HAP-1 (cell line): ENCODE measurements at regions not wholly inside any gene's neighbourhood (a gene's known extent, or its start where the extent isn't known, plus 50 kb on each side); places are given as distances from the start of the nearest gene placed in this dataset.

Experiments used
- DNase-seq, 2 experiments: peaks; one replicate each; pipeline ENCODE4 v3.0.0-alpha.2; 2016 to 2020; ENCODE audit warnings: low spot score in 2 of 2
- H3K27me3 ChIP-seq: fragments of 250-450 bp; sonication (Bioruptor Pico); 2 replicates; pipeline ENCODE4 v1.5.1; 2020; ENCODE audit warnings: low read depth, mild to moderate bottlenecking, moderate library complexity
- H3K36me3 ChIP-seq: fragments of 250-450 bp; sonication (Bioruptor Pico); replicated peaks from 2 replicates; pipeline ENCODE4 v1.5.1; 2020; ENCODE audit warnings: mild to moderate bottlenecking
- H3K4me1 ChIP-seq: fragments of 250-450 bp; sonication (Bioruptor Pico); 2 replicates; pipeline ENCODE4 v1.5.1; 2020; ENCODE audit warnings: mild to moderate bottlenecking
- H3K4me3 ChIP-seq: fragments of 250-450 bp; sonication (Bioruptor Pico); 2 replicates; pipeline ENCODE4 v1.5.1; 2020; ENCODE audit warnings: mild to moderate bottlenecking, moderate library complexity
- H3K9me3 ChIP-seq: fragments of 250-450 bp; sonication (Bioruptor Pico); 2 replicates; pipeline ENCODE4 v1.5.1; 2020; ENCODE audit warnings: mild to moderate bottlenecking, moderate library complexity
- in situ Hi-C: fragments of 300-500 bp; cut with MboI; formaldehyde crosslinking; loops from 3 replicates; pipeline ENCODE4 v1.14.3; 2020; ENCODE audit warnings: low sequenced_read_pairs, inconsistent platforms, mixed read lengths

- Histone ChIP-seq H3K36me3 (no peaks in the 10 kb centered on the region), H3K9me3 (no peaks in the 10 kb centered on the region), H3K4me3 (no peak overlapping the region), H3K27me3 (no peaks in the 10 kb centered on the region), H3K4me1 (no peaks in the 10 kb centered on the region)
- no peak for DNase-seq
- in situ Hi-C loops, result no loop called here
These were observed 397.3 kb upstream of the KLF4 start for GRCh38 chr9:107886826-107887225.

GRCh38 chr9:107883496-107884124 lies 394.0 kb upstream of the KLF4 start:
- Histone ChIP-seq H3K4me1 (no peaks in the 10 kb centered on the region), H3K9me3 (no peaks in the 10 kb centered on the region), H3K36me3 (no peaks in the 10 kb centered on the region), H3K4me3 (no peak overlapping the region), H3K27me3 (no peaks in the 10 kb centered on the region)
- in situ Hi-C loops, result no loop called here
- no peak for DNase-seq

GRCh38 chr9:107881626-107882300 lies 392.2 kb upstream of the KLF4 start:
- Histone ChIP-seq H3K27me3 (no peaks in the 10 kb centered on the region), H3K4me1 (no peaks in the 10 kb centered on the region), H3K36me3 (no peaks in the 10 kb centered on the region), H3K9me3 (no peaks in the 10 kb centered on the region), H3K4me3 (no peak overlapping the region)
- in situ Hi-C loops, result no loop called here
- no peak for DNase-seq

- in situ Hi-C loops, result no loop called here
- no peaks in the 10 kb centered on the region for H3K27me3 ChIP-seq
- H3K36me3 ChIP-seq, result no peaks in the 10 kb centered on the region
- H3K4me1 ChIP-seq, result no peaks in the 10 kb centered on the region
- H3K9me3 ChIP-seq, result no peaks in the 10 kb centered on the region
- no peak for DNase-seq
- no peak overlapping the region for H3K4me3 ChIP-seq
These were observed 388.9 kb upstream of the KLF4 start for GRCh38 chr9:107878462-107878861.

GRCh38 chr9:107875571-107875980 lies 386.0 kb upstream of the KLF4 start:
- Histone ChIP-seq H3K27me3 (no peaks in the 10 kb centered on the region), H3K4me1 (no peaks in the 10 kb centered on the region), H3K36me3 (no peaks in the 10 kb centered on the region), H3K4me3 (no peak overlapping the region), H3K9me3 (no peaks in the 10 kb centered on the region)
- in situ Hi-C loops, result no loop called here
- no peak for DNase-seq

- H3K4me1 ChIP-seq, result no peaks in the 10 kb centered on the region
- no peaks in the 10 kb centered on the region for H3K27me3 ChIP-seq
- H3K36me3 ChIP-seq, result no peaks in the 10 kb centered on the region
- H3K9me3 ChIP-seq, result no peaks in the 10 kb centered on the region
- H3K4me3 ChIP-seq, result no peak overlapping the region
- in situ Hi-C loops, result no loop called here
- DNase-seq, result no peak
These were observed 385.2 kb upstream of the KLF4 start for GRCh38 chr9:107874591-107875369.

- Histone ChIP-seq H3K27me3 (no peaks in the 10 kb centered on the region), H3K4me3 (no peak overlapping the region), H3K9me3 (no peaks in the 10 kb centered on the region), H3K4me1 (no peaks in the 10 kb centered on the region), H3K36me3 (no peaks in the 10 kb centered on the region)
- DNase-seq, result no peak
- in situ Hi-C loops, result no loop called here
These were observed 384.6 kb upstream of the KLF4 start for GRCh38 chr9:107874137-107874536.

GRCh38 chr9:107872457-107873192 lies 383.1 kb upstream of the KLF4 start:
- no peaks in the 10 kb centered on the region for H3K36me3 ChIP-seq
- H3K4me3 ChIP-seq, result no peak overlapping the region
- no peaks in the 10 kb centered on the region for H3K27me3 ChIP-seq
- no peaks in the 10 kb centered on the region for H3K9me3 ChIP-seq
- in situ Hi-C loops, result no loop called here
- no peaks in the 10 kb centered on the region for H3K4me1 ChIP-seq
- DNase-seq, result peak in 1 of 2 experiments; percentile 27

- H3K4me3 ChIP-seq, result no peak overlapping the region
- in situ Hi-C loops, result no loop called here
- DNase-seq, result no peak
- no peaks in the 10 kb centered on the region for H3K27me3 ChIP-seq
- H3K36me3 ChIP-seq, result no peaks in the 10 kb centered on the region
- H3K4me1 ChIP-seq, result no peaks in the 10 kb centered on the region
- H3K9me3 ChIP-seq, result no peaks in the 10 kb centered on the region
These were observed 381.5 kb upstream of the KLF4 start for GRCh38 chr9:107870927-107871680.

GRCh38 chr9:107870221-107870620 lies 380.7 kb upstream of the KLF4 start:
- no peaks in the 10 kb centered on the region for H3K36me3 ChIP-seq
- no peak for DNase-seq
- no peaks in the 10 kb centered on the region for H3K27me3 ChIP-seq
- in situ Hi-C loops, result no loop called here
- no peak overlapping the region for H3K4me3 ChIP-seq
- no peaks in the 10 kb centered on the region for H3K9me3 ChIP-seq
- no peaks in the 10 kb centered on the region for H3K4me1 ChIP-seq

- Histone ChIP-seq H3K36me3 (no peaks in the 10 kb centered on the region), H3K27me3 (no peaks in the 10 kb centered on the region), H3K4me3 (no peak overlapping the region), H3K4me1 (no peaks in the 10 kb centered on the region), H3K9me3 (no peaks in the 10 kb centered on the region)
- in situ Hi-C loops, result no loop called here
- DNase-seq, result no peak
These were observed 379.5 kb upstream of the KLF4 start for GRCh38 chr9:107869111-107869510.

GRCh38 chr9:107868186-107868585 lies 378.6 kb upstream of the KLF4 start:
- no peaks in the 10 kb centered on the region for H3K9me3 ChIP-seq
- DNase-seq, result no peak
- no peaks in the 10 kb centered on the region; the same call in 1 of the 2 replicates for H3K27me3 ChIP-seq
- in situ Hi-C loops, result no loop called here
- H3K4me1 ChIP-seq, result no peaks in the 10 kb centered on the region
- no peak overlapping the region for H3K4me3 ChIP-seq
- H3K36me3 ChIP-seq, result no peaks in the 10 kb centered on the region

- in situ Hi-C loops, result no loop called here
- H3K4me3 ChIP-seq, result no peak overlapping the region
- no peaks in the 10 kb centered on the region for H3K36me3 ChIP-seq
- DNase-seq, result no peak
- no peaks in the 10 kb centered on the region for H3K4me1 ChIP-seq
- H3K9me3 ChIP-seq, result no peaks in the 10 kb centered on the region
- no peaks in the 10 kb centered on the region; the same call in 1 of the 2 replicates for H3K27me3 ChIP-seq
These were observed 378.2 kb upstream of the KLF4 start for GRCh38 chr9:107867738-107868137.
